T-helper 2 cell treated with Interferon-gamma antibody and Interleukin-4, amounts not matched to agents 5 μg/mL and 100 μg/mL, for 36 hours (primary cell): ENCODE measurements at regions not wholly inside any gene's neighbourhood (a gene's known extent, or its start where the extent isn't known, plus 50 kb on each side); places are given as distances from the start of the nearest gene placed in this dataset.

Experiments
- DNase-seq: peaks from one replicate; pipeline ENCODE4 v3.0.0; 2021; ENCODE audit warnings: low spot score
- H3K27ac Mint-ChIP-seq: one replicate; pipeline ENCODE4 v1.8.0; 2021; ENCODE audit warnings: mild to moderate bottlenecking, mixed read lengths
- H3K27me3 Mint-ChIP-seq: one replicate; pipeline ENCODE4 v1.8.0; 2021; ENCODE audit warnings: low read depth, mixed read lengths
- H3K36me3 Mint-ChIP-seq: one replicate; pipeline ENCODE4 v1.8.0; 2021; ENCODE audit warnings: low read depth, mixed read lengths
- H3K4me1 Mint-ChIP-seq: one replicate; pipeline ENCODE4 v1.8.0; 2021; ENCODE audit warnings: low read depth, mixed read lengths
- H3K4me3 Mint-ChIP-seq: one replicate; pipeline ENCODE4 v1.8.0; 2022; ENCODE audit warnings: mild to moderate bottlenecking, moderate library complexity, mixed read lengths
- H3K9me3 Mint-ChIP-seq: one replicate; pipeline ENCODE4 v1.8.0; 2021; ENCODE audit warnings: mixed read lengths

DNA sequence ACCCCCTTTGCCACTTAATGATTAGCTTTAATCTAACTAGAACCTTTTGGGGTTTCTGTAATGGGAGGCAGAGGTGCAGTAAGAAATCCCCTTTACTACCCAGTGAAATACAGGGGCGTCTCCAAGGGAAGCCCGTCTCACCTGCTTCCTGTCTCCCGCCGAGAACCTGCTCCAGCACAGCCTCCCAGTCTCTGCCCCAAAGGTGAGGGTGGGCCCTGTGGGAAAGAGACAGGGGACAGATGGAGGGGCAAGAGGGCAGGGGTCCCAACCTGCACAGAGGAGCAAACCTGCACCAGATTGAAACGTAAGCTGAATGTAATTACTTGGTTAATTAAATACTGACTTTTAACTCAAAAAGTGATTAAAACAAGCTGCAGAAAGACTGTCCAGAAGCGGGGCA is 474.2 kb upstream of the SULF2 start:
- no peaks in the 10 kb centered on the region for H3K4me1 Mint-ChIP-seq
- DNase-seq, result no peak
- H3K27me3 Mint-ChIP-seq, result peaks cover 8% of the 10 kb centered on the region
- H3K36me3 Mint-ChIP-seq, result no peaks in the 10 kb centered on the region
- no peak overlapping the region for H3K4me3 Mint-ChIP-seq
- no peak overlapping the region for H3K27ac Mint-ChIP-seq
- no peaks in the 10 kb centered on the region for H3K9me3 Mint-ChIP-seq

GRCh38 chr20:48257833-48258232 is 472.6 kb upstream of the SULF2 start:
- H3K36me3 Mint-ChIP-seq, result no peaks in the 10 kb centered on the region
- H3K4me3 Mint-ChIP-seq, result no peak overlapping the region
- H3K27me3 Mint-ChIP-seq, result peaks cover 8% of the 10 kb centered on the region
- no peak overlapping the region for H3K27ac Mint-ChIP-seq
- no peaks in the 10 kb centered on the region for H3K4me1 Mint-ChIP-seq
- DNase-seq, result no peak
- no peaks in the 10 kb centered on the region for H3K9me3 Mint-ChIP-seq

GRCh38 chr20:48247961-48248360 is 462.7 kb upstream of the SULF2 start:
- Mint-ChIP-seq H3K27ac (no peak overlapping the region), H3K4me3 (no peak overlapping the region), H3K36me3 (no peaks in the 10 kb centered on the region), H3K4me1 (no peaks in the 10 kb centered on the region), H3K27me3 (peaks cover 2% of the 10 kb centered on the region), H3K9me3 (no peaks in the 10 kb centered on the region)
- no peak for DNase-seq

DNA sequence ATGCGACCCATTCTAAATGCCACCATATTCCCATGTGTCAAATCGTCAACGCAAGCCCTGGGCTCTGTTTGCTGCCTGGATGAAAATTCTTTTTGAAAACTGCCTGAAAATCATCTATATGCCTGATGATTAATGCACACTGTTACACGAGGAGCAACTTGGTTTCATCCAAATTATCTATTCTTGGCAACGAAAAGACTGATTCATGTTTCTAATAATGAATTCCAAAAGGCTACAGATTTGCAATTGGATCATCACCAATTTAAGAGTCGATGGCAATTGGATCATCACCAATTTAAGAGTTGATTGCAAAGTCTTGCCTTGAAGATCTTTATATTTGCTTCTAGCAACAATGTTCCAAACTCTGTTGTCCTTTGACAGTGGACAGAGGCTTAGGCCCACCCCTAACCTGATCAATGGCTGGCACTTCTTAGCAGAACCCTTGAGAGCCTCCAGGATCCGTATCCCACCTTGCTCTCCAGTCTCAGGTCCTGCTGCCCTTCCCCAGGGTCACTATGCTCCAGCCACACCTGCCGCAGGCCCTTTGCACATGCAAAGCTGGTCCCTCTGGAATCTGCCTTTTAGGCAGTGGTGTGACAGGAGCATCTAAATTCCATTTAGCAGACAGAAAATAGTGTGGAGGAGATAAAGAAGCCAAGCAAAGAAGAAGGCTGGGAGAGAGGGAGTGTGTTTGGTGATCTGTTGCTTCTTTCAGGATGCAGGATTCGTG is 460.9 kb upstream of the SULF2 start:
- Mint-ChIP-seq H3K27ac (no peak overlapping the region), H3K27me3 (peaks cover 2% of the 10 kb centered on the region), H3K36me3 (no peaks in the 10 kb centered on the region), H3K9me3 (no peaks in the 10 kb centered on the region), H3K4me1 (no peaks in the 10 kb centered on the region), H3K4me3 (no peak overlapping the region)
- no peak for DNase-seq

DNA sequence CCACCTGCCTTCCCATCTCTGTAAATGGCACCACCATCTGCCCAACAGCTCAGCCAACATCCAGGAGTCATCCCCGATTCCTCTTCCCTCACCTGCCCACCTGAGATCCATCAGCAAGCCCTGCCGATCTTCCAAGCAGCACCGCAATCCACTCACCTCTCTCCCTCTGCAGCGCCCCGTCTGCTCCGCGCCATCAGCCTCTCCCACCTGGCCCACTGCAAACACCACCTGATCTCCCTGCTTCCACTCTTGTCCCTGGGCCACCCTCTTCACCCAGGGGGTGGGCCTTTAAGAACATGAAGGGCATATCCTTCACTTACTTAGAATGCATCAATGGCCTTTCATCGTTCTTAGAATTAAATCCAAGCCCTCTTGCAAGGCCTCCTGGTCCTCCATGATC is 457.3 kb upstream of the SULF2 start:
- DNase-seq, result no peak
- Mint-ChIP-seq H3K4me3 (no peak overlapping the region), H3K36me3 (no peaks in the 10 kb centered on the region), H3K27ac (no peak overlapping the region), H3K27me3 (peaks cover 2% of the 10 kb centered on the region), H3K4me1 (no peaks in the 10 kb centered on the region), H3K9me3 (no peaks in the 10 kb centered on the region)

GRCh38 chr20:48241482-48241881 is 456.2 kb upstream of the SULF2 start:
- Mint-ChIP-seq H3K27ac (no peak overlapping the region), H3K9me3 (no peaks in the 10 kb centered on the region), H3K4me3 (no peak overlapping the region), H3K4me1 (no peaks in the 10 kb centered on the region), H3K27me3 (peaks cover 1% of the 10 kb centered on the region), H3K36me3 (no peaks in the 10 kb centered on the region)
- no peak for DNase-seq

GRCh38 chr20:48238781-48239180 is 453.5 kb upstream of the SULF2 start:
- Mint-ChIP-seq H3K36me3 (no peaks in the 10 kb centered on the region), H3K4me3 (no peak overlapping the region), H3K4me1 (no peaks in the 10 kb centered on the region), H3K27me3 (no peaks in the 10 kb centered on the region), H3K27ac (no peak overlapping the region), H3K9me3 (no peaks in the 10 kb centered on the region)
- no peak for DNase-seq

DNA sequence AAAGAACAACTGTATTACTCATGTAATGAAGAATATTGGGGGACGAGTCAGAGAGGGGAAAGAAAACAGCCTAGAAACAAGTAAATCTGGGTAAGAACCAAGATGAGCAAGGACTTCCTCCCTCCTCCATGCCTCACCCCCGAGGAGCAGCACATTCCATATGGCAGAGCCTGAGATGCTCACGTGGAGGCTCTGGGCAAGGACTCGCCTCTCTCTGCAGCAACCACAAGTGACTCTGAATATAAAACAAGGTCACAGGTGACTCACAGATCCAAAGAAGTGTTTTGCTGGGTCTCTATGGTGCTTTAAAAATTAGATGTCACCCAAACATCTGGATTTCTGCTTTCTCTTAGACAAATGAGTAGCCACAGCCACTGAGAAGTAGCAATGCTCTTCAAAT is 453.0 kb upstream of the SULF2 start:
- Mint-ChIP-seq H3K4me1 (no peaks in the 10 kb centered on the region), H3K27ac (no peak overlapping the region), H3K4me3 (no peak overlapping the region), H3K9me3 (no peaks in the 10 kb centered on the region), H3K36me3 (no peaks in the 10 kb centered on the region), H3K27me3 (no peaks in the 10 kb centered on the region)
- no peak for DNase-seq

DNA sequence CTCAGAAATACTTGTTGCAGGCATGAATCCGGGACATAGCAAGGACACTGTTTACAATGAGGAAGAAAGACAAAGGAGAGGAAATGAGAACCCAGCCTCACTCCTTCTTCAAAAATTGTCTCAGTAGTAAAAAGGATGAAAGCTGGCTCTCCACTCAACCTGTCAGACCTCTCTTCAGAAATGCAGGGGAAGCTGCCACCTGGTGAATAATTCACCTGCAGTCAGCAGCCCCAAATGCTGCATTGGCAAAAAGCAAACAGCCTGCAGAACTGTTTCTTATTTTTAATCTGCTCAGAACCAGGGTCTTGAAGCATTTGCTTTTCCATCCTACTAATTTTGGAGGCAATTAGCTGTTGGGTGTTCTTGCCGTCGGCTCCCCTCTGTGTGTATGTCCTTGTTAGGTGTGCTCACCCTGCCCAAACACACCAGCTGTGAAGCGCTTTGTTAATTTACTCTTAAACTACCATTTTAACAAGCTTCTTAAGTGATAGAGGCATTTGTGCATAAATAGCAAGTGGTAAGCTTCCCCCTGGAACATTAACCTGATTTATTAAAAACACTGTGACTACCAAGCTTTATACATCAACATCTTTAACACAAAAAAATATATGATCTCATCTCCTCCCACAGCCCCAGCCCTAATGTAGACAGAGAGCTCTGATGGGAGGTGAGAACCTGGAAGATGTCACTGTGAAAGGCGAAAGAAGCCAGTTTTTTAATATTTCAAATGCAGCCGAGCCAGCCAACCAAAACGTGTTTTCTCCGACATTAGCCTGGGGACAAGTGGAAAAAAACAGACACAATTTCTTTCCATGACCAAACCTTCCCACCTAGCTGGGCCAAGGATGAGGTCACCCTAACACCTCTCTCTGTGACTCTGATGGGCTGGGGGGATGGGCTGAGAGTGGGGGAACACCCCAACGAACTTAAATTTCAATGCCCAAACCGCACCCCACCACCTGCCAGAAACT is 451.0 kb upstream of the SULF2 start:
- Mint-ChIP-seq H3K4me1 (peaks cover 2% of the 10 kb centered on the region), H3K27me3 (no peaks in the 10 kb centered on the region), H3K27ac (no peak overlapping the region), H3K36me3 (no peaks in the 10 kb centered on the region), H3K9me3 (peaks cover 13% of the 10 kb centered on the region), H3K4me3 (no peak overlapping the region)
- no peak for DNase-seq

DNA sequence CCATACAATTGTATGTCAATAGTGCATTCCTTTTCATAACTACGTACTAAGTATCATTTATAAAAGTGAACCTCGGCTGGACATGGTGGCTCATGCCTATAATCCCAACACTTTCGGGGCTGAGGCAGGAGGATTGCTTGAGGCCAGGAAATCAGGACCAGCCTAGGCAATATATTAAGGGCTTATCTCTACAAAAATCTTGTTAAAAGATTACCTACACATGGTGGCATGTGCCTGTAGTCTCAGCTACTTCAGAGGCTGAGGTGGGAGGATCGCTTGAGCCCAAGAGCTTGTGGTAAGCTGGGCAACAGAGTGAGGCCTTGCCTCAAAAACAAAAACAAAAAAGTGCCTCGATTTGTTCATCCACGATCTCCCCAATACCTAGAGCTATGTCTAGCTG is 449.7 kb upstream of the SULF2 start:
- H3K4me1 Mint-ChIP-seq, result peaks cover 2% of the 10 kb centered on the region
- H3K36me3 Mint-ChIP-seq, result no peaks in the 10 kb centered on the region
- peaks cover 15% of the 10 kb centered on the region for H3K9me3 Mint-ChIP-seq

GRCh38 chr20:48231253-48231930 is 446.1 kb upstream of the SULF2 start:
- DNase-seq, result no peak
- Mint-ChIP-seq H3K36me3 (no peaks in the 10 kb centered on the region), H3K9me3 (peaks cover 15% of the 10 kb centered on the region), H3K4me3 (no peak overlapping the region), H3K27ac (no peak overlapping the region), H3K4me1 (peaks cover 2% of the 10 kb centered on the region), H3K27me3 (no peaks in the 10 kb centered on the region)

More for the DNA sequence above, 449.7 kb upstream of the SULF2 start:
- no peak for DNase-seq
- H3K27ac Mint-ChIP-seq, result no peak overlapping the region
- no peak overlapping the region for H3K4me3 Mint-ChIP-seq
- no peaks in the 10 kb centered on the region for H3K27me3 Mint-ChIP-seq

- no peak overlapping the region for H3K4me3 Mint-ChIP-seq
- no peak for DNase-seq
- peaks cover 15% of the 10 kb centered on the region for H3K9me3 Mint-ChIP-seq
- H3K36me3 Mint-ChIP-seq, result no peaks in the 10 kb centered on the region
- H3K27me3 Mint-ChIP-seq, result no peaks in the 10 kb centered on the region
- H3K4me1 Mint-ChIP-seq, result peaks cover 2% of the 10 kb centered on the region
- H3K27ac Mint-ChIP-seq, result no peak overlapping the region
Measured at GRCh38 chr20:48230216-48230615, 444.9 kb upstream of the SULF2 start.

GRCh38 chr20:48227381-48227780 is 442.1 kb upstream of the SULF2 start:
- Mint-ChIP-seq H3K4me1 (no peaks in the 10 kb centered on the region), H3K4me3 (no peak overlapping the region), H3K27me3 (no peaks in the 10 kb centered on the region), H3K27ac (no peak overlapping the region), H3K36me3 (no peaks in the 10 kb centered on the region), H3K9me3 (peaks cover 12% of the 10 kb centered on the region)
- DNase-seq, result no peak

GRCh38 chr20:48226642-48227041 is 441.4 kb upstream of the SULF2 start:
- no peak overlapping the region for H3K4me3 Mint-ChIP-seq
- H3K9me3 Mint-ChIP-seq, result peaks cover 5% of the 10 kb centered on the region
- H3K36me3 Mint-ChIP-seq, result no peaks in the 10 kb centered on the region
- H3K4me1 Mint-ChIP-seq, result no peaks in the 10 kb centered on the region
- H3K27ac Mint-ChIP-seq, result no peak overlapping the region
- no peaks in the 10 kb centered on the region for H3K27me3 Mint-ChIP-seq
- DNase-seq, result no peak
